ENCODE measurements at regions not wholly inside any gene's neighbourhood (a gene's known extent, or its start where the extent isn't known, plus 50 kb on each side); places are given as distances from the start of the nearest gene placed in this dataset.

DNA sequence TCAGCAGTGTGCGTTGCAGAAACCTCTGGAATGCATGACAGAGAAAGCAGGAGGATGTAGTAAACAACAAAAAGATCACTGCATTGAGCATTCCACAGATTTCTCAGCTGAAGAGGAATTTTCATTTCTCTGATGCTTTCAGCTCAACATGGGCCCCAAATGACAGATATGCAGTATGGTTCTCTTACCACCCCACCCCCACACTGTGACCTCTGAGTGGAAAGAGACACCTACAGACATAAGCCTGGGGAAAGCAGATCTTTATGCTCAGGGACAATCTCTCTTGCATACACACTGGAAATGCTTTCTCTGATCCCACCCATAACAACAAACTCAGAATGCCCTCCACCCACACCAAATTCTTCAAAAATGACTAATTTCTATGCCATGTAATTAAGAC is 983.7 kb upstream of the LCORL start:
- no peak for DNase-seq

DNA sequence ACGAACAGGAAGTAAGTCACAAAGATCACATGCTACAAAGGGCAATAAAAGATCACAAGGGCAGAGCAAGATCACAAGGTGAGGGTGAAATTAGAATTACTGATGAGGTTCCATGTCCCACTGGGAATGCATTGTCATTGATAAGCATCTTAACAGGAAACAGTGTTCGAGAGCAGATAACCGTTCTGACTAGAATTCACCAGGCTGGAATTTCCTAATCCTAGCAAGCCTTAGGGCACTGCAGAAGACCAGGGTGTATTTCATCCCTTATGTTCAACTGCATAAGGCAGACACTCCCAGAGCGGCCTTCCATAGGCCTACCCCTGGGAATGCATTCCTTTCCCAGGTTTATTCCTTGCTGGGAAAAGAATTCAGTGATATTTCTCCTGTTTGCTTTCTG is 980.6 kb upstream of the LCORL start:
- DNase-seq: no peak

DNA sequence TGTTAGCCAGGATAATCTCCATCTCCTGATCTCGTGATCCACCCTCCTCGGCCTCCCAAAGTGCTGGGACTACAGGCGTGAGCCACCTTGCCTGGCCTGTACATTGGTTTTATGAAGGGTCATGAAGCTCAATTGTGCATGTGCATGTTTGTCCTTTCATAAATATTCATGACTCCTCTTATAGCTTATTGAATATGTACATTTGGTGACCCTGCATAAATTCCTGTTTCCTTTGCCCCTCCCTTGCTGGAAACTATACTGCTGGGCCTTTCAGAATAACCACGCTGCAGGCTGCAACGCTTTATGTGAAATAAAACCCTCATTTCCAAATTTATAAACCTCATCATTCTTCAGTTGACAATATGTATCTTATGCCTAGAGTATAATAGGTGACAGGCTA is 978.0 kb upstream of the LCORL start:
- DNase-seq: no peak

DNA sequence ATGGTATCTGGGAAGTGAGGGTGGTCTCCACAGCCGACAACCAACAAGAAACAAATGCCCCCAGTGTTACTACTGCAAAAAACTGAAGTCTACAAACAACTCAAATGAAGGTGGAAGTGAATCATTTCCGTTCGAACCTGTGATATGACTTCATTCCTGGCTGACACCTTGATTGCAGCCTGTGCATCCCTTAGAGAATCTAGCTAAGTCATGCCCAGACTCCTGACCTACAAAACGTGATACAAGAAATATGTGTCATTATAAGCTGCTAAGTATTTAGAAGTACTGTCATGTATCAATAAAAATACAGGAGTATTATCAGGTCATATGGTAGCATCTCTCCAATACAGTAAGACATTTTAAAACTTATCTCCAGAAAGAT is 959.7 kb upstream of the LCORL start:
- no peak for DNase-seq

DNA sequence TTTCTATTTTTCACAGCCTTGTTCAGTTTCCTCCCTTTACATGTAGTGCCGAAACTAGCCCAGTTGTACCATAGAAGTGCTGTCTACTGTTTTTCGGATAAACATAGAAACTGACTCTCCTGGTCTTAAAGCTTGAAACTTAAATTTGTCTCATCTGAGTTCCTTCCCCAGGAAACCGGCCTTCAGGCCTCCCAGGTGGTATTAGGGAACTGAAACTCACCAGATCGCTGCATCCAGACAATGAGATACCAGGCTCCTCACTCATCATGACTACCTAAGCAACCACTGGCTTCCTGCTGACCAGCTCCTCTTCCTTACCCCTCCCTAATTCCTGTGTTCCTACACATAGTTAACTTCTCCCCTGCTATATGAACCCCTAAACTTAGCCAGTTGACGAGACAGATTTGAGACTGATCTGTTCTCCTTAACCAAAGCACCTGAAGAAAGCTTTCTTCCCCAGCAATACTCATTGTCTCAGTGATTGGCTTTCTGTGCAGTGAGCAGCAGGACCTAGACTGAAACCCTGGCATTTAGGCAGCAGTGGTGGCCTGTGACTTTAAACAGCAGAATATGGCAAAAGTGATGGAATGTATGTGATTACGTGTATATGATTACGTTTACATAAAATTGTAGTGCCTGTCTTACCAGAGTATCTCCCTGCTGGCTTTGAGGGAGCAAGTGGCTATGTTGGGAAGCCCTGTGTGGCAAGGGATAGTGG is 959.1 kb upstream of the LCORL start:
- DNase-seq: no peak

DNA sequence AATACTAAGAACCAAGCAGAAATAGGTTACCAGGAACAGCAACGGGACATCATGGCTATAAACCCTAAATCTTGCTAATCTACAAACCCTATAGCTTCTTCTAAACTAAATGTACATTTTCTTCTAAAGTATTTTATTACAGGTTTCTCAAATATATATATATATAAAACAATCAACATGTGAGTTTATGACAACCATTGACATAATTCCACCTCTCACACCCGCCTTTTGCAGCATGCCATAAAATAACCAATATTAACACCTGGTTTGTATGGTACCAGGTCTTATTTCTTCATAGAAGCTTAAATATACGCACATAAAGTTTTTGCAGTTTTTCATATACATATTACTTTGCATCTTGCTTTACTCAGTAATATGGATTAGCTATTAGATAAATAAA is 955.3 kb upstream of the LCORL start:
- DNase-seq: no peak

DNA sequence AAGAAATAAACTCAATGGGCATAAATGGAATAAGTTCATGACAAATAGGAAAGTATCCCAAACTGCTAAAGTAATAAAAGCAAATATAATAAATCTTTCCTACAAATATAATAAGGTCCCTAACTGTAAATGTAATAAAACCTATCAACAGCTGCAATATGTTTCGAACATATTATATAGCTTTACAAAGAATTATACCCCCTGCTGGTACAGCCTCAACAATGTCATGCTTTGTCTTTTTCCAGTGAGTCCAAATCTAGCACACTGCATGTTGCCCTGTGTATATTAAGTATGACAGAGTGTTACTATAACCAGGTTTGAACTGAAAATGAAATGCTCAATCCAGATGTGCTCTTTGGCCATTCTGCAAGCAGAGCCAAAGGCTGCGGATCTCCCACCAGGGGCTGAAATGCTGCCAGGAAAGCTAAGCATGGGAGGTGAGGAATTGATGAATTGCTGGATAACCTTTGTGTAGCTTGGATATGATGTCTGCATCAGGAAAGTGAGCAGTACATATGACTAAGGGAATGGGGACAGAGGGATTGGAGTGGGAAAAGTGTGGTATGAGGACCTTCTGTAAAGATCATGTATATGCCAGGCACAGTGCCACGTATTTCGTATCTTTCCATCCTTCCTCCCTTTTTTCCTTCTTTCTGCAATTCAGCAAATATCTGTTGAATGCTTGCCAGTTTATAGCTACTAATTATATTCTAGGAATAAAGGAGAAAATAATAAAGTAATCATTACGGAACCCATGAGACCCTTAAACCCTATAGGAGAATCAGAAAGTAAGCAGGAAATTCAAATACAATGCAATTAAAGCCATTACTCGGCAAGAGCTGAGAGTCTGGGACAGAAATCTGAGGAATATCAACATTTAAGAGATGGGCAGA is 954.6 kb upstream of the LCORL start:
- DNase-seq: no peak

DNA sequence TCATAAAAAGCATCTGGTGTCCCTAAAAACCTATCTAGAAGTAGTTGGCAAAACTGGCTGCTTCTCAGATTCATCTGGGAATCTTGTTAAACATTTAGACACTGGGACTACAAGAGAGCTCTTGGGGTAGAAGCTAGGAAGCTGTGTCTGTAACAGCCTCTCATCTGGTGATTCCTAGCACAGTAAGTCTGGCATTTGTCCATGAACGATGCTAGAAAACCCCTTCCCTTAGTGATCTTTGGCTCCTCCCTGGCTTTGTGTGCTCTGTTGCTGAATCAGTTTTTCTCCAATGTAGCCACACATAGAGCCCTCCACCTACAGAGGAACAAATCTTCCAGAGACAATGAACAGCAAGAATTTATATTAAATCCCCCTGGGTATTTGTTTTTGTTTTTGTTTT is 951.7 kb upstream of the LCORL start:
- DNase-seq: no peak

DNA sequence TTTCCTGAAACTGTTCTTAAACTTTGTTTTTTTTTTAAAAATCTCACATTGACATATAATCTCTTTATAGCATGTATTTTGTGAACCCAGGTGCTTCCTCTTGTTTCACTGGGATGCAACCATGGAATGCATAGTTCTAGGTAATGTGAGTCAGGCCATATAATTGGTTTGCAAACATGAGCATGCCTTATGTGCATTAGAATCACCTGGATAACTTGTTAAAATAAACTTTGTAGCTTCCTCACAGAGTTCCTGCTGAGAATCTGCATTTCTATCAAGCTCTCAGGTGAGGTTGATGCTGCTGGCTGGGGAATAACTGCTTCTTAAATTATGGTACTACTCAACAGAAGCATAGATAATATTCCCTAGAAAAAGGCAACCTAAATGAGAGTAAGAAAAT is 940.3 kb upstream of the LCORL start:
- DNase-seq: no peak

DNA sequence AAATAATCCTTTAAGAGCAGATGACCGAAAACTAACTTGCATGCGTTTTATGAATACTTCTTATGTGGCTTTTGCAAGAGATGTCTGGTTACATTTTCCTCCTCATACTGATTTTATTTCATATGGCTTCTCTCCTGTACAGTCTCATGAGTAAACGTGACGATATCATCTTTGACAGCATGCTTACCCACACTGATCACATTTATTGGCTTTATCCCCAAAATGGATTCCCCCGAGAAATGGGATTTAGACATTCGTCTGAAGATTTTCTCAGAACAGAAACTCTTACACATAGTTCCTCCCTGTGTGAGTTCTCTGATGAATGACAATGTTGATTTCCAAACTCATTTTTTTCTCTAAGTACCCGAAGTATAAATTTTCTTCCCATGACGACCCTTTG is 939.7 kb upstream of the LCORL start:
- no peak for DNase-seq

DNA sequence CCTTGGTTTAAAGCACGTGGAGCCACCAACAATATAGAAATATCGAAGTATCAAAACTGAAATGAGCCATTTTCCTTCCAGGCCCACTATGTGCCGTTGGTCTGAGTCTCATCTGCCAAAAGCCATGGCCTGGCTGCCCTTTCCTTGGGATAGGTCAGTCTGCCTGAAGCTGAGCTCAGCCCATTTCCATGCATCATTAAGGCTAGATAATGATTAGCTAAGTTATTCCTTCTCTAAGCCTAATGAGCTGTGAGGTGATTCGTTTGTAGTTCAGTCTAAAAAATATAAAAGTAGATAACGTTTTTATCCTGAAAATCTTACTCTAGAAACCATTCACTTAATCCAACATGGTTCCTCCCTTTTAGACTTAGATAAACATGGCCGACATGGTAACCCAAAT is 936.2 kb upstream of the LCORL start:
- no peak for DNase-seq

DNA sequence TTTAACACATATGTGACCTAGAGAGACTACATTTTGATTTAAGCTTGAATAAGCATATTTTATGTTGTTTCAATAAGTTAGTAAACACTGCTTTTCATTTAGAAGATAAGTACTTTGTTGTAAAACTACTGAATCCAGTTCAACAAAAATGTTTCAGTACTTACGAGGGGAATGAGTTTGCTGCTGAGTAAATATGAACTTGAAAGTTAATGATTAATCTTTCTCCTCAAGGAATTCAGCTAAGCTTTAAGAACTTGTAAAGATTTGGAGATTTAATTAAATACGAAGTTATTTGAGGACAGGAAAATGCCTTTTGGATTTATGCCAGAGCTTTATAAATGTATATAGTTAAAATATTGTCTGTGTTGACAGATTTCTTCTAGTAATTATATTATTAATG is 933.0 kb upstream of the LCORL start:
- DNase-seq: no peak

DNA sequence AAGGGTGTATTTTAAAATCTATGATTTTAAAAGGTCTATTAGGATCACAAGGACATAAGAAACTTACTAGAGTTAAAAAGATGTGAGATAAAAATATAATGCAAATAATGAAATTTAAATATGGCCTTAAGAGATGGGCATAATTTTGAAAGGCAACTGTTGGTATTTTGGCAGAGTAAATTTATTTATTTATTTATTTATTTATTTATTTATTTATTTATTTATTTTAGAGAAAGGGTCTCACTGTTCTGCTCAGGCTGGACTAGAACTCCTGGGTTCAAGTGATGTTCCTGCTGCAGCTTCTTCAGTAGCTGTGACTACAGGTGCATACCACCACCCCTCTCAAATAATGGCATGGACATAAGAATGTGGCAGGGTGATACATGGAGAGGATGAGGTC is 932.1 kb upstream of the LCORL start:
- no peak for DNase-seq

DNA sequence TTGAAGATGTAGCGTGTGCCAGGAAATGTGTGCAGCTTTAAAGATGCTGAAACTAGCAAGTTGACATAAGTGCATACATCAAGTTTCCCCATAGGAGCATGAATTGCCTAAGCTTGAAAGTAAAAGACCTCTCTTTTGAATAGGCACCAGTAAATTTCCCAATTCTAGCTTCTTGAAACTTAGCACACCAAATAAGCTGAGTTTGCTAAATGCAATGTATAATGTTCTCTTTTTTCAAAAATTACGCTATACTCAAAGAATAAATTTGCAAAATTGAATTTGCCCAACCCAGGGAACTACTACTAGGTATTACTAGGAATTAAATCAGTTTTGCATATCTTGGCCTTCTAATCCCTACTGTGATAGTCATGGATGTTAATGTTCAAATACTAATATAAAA is 923.9 kb upstream of the LCORL start:
- no peak for DNase-seq

DNA sequence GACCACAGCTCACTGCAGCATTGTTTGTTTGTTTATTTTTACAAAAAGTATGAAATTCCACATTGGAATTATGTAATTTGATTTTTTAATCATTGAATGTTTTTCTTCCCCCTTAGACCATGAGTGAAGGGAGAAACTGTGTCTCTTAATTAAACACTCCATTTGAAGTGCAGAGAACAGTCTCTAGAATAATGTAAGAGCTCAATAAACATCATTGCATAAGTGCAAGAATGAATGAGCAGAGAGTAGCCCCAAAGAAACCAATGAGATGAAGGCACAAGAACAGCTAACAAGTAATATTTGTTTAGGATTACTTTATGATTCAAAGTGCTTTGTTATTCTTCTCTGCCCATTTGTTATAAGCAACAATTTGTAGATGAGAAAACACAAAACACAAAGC is 921.3 kb upstream of the LCORL start:
- DNase-seq: no peak

DNA sequence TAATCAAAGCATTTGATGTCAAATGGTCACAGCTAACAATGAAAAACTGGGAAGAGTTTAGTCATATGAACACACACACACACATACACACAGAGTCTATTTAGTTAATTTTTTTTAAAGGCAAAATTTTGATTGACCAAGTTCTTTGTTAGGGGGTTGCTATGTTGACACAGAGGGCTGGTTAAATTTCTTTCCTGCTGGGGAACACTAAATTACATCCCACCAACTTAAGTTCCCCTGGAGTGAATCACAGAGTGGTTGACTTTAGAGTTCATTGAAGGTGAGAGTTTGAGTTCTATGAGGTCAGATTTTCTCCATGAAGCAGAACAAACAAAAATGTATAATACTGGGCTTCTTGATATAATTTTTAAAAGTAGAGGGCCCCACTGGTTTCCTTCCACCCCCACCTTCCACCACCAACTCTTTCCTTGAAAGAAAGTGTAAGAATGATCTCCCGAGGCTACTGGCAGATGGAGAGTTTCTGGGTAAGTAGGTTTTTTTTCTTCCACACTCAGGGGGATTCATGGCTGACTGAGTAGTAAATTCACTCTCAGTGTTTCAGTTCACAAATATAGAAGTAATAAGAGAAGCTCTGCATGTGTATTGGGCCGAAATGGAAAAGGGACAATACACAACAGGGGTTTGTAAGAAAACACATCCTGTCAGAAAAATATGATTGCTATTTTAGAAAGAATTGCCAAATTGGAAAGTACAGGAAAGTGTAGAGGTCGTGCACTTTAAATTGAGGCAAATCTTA is 917.0 kb upstream of the LCORL start:
- DNase-seq: no peak

DNA sequence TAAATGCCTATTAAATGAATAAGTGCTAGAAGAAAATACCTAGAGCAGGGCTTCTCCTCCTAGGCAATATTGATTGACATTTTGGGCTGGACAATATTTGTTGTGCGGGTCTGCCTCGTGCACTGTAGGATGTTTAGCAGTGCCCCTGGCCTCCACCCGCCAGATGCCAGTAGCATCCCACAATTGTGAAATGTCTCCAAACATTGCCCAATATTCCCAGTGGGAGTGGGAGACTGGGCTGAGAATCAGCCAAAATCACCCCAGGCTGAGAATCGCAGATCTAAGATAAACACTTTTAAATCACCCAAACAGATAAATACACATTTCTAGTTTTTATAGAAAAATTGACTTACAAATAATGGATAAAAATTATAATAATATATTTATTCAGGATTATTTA is 916.2 kb upstream of the LCORL start:
- DNase-seq: no peak

DNA sequence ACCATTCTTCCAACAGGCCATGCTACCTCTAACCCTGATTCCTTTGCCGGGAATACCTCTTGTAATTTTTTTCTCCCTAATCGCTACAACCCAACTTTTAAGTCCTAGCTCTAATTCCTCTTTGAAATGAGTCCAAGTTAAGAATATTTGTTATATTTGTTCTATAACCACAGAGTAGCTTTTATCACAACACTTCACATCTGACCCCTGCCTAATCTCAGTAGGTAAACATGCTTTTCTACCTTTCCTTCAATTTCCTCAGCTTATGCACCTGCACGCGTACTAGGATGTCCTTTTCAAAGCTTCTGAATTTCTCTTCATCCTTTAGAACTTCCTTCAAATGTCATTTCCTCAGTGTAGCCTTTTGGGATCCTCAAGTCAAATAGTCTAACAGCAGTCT is 915.5 kb upstream of the LCORL start:
- no peak for DNase-seq

DNA sequence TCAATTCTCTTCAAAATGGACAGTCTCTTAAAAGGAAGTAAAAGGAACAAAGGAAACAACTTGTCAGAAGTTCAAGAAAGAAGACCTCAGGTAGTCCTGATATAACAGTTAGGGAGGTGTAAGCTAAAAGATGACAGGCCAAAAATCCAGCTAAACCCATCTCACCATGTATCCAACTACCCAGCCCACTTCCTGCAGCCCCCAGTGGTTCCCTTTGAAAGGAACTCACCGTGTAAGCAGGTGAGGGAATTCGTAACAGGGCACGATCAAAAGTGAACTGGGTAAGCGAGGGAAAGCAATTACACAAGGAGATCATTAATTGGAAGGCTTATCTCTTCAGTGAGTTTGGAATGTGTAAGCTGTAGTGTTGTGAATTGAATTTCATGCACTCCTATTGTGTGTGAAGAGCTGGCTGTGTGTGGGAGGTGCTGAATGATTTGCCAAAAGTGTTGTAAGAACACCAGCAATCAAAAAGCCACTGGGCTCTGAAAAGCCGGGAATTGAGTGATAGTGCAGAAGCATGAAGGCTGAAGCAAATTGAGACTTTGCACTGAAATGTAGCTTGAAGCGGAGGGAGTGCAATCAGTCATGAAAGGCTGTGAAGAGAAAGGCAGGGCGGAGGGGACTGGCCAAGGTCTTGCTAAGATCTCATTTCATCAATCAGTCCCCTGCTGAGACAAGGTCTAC is 914.2 kb upstream of the LCORL start:
- DNase-seq: no peak

DNA sequence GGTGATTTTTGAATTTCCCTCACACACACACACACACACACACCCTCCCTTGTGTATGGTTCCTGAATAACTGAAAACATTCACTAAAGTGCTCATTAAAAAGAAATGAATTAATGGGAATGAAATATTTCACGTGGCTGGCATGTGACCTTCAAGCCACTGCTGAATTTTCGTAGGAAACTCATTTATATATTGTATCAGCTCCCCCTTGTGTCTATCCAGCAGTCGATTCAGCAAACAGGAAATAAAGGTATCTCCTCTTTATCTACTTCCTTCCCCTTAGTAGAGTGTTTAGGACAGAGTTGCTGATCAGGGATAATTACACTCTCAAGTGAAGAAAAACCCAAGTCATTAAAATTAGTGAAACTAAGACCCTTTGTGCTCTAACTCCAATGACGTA is 912.6 kb upstream of the LCORL start:
- DNase-seq: no peak

DNA sequence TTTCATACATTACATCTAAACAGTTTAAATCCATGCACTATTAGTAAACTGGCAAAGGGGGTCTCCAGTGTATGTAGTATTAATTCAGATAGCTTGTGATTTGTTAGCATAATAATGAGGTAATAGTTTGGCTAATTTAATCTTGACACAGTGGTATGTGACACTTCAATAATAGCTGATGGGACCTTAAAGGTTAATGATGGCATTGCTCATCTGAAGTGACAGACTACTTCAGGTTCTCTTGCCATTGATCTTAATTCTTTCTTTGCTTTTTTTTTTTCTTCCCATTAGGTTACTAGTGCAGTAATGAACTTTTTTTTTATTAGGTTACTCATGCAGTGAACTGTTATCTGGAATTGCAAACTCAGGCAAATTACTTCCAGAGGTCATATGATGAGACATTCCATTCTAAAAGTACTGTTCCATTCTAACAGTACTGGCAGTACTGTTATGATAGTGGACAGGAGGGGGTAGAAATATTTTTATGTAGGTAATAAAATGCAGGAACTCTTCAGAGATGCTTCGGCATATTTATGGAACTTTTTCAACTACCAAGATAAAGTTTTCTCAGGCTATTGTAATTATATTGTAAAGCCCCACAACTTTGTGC is 911.3 kb upstream of the LCORL start:
- DNase-seq: no peak

DNA sequence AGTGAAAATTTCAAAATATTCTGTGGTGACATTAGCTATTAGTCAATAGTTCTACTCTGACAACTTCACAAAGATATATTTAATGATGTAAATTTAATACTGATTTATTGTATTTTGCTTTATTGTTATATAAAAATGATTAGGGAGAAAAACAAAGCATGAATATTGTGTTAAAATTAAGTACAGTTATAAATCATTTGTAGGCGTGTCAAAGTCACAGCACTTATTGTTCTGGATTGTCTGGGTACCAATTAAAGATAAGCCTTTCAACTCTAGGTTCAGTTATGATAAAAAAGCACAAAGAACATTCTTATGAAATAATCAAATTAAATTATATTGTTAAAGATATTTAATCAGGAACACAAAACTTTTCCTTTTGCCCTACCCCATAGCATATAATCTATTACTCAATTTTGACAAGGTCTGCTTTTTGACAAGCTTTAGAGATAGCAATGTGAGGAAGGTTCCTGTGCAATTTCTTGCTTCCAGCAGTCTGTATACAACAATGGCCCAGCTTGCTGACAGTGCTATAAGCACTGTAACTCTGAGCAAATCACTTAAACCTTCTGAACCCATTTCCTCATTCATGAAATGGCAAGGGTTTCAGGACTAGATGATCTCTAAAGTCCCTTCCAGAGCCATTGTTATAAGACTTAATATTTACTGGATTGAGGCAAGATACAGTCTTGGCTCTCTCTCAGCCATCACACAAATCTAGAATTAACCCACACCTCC is 910.3 kb upstream of the LCORL start:
- DNase-seq: no peak

Data from activated gamma-delta T cell treated with Interleukin-2 at 50 U/mL for 16 hours (primary cell).